Right renal cortex interstitium (tissue), 3 donors: ENCODE measurements at regions not wholly inside any gene's neighbourhood (a gene's known extent, or its start where the extent isn't known, plus 50 kb on each side); places are given as distances from the start of the nearest gene placed in this dataset.
"Not testable (repeated sequence)": the region's sequence is repeated elsewhere in the genome, so short reads cannot be mapped to it uniquely, and the experiment has no call there.

Source experiments
- DNase-seq, 3 donors: peaks; one replicate each; pipeline ENCODE4 v3.0.0-alpha.2; 2013; ENCODE audit warnings: low read depth in 3 of 3, low spot score in 2 of 3

DNA sequence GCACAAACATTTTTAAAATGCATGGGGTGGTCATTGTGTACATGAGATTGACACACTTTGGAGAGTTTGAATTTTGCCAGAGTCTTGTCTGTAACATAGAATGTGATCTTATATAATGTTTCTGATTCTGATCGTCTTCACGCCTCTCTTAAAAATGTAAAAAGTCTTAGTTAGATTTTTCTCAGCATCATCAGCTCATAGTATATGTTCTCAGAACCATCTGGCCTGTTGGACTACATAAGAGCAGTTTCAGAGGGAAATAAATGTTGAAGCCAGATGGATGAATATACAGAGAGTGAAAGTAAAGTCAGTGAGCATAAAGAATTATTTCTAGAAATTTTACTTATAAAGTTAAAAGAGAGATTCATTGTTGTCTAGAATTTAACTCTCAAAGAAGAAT is 789.9 kb upstream of the MIR17HG start:
- DNase-seq = no peak

DNA sequence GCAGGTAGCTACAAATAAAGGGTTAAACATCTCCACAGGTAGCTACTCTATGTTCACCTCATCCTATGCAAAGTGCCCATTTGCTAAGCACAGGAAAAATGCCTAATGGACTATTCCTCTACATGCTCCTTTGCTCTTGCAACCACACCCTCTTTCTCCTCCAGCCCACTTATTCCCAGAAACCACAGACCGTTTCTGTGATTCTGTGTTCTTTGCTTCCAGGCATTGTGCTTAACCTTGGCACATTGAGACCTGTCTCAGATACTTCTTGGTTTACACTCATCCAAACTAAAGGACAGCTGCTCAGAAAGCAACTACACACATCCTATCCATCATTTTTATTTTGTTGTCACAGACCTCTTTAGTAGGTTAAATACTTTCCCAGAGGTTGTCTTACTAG is 785.0 kb upstream of the MIR17HG start:
- DNase-seq = peak in 2 of 3 donors; percentile 20 to 24

DNA sequence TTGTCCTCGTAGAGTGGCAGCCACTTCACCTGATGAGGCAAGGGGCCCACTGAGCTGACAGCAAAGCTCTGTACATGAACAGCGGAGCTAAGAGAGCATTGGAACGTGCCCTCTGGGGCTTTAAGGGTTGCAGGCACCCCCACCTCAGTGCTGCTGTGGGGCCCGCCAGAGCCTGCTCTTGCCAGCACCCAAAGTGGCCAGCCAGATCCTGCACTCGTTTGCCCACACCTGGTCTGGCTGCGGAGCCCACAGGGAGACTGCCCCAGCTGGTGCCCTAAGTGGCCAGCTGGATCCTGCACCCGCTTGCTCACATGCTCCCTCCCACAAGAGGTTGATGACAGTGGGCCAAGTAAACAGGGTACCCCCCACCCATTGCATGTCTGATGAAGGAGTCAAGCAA is 783.4 kb upstream of the MIR17HG start:
- DNase-seq = no peak

DNA sequence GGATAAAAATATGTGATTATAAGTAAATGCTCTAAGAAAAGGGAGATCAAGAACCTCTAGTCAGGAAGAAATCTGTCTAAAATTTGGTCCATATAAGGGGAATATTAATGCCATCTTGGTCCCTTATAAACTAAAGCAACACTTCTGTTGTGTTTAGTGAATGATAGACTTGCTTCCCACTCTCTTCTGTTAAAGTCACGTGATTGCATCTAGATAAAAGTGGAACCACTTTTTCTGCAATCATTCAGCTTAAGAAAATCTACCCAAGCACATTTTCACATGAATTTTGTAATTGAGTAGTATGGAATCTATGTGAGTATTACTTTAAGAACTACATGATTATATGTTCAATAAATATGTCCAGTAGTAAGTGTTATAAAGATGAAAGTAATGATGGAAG is 782.9 kb upstream of the MIR17HG start:
- no peak for DNase-seq

DNA sequence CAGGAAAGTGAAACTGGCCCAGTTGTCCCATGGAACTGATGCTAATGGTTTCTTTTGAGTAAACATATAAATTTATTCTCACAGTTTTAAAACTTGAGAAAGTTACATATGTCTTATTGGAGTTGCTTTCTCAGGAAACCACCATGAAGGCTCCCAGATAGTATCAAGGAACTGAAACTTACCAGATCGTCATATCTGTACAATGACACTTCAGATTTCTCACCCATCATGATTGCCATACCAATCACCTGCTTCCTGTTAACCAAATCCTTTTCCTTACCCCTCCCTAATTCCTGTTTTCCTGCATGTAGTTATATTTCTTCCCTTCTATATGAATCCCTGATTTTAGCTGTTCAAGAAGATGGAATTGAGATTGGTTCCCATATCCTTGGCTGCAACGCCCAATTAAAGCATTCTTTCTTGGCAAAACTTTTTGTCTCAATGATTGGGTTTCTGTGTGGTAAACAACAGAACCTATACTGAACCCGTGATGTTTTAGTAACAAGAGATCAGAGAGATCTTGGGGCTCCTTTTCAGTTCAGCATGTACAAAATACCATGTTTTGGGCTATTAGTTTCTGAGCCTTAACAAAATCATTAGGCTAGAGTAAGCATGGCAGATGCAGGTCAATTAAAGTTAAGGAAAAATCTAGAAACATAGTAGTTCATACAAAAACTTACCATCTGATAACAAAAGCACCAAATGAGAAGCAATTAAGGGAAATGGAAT is 781.3 kb upstream of the MIR17HG start:
- DNase-seq = no peak

DNA sequence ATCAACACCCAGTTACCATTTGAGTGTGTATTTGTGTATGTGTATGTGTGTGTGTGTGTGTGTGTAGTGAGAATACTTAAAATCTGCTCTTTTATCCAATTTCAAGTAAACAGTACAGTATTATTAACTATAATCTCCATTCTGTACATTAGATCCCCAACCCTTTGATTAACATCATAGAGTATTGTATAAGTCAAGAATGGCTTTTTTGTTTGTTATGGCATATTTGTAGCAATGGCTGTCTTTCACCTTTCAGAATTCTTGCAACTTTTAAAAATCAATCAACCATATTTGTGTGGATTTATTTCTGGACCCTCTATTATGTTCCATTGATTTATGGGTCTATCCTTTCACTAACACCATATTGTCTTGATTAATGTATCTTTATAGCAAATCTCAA is 779.3 kb upstream of the MIR17HG start:
- DNase-seq = no peak

DNA sequence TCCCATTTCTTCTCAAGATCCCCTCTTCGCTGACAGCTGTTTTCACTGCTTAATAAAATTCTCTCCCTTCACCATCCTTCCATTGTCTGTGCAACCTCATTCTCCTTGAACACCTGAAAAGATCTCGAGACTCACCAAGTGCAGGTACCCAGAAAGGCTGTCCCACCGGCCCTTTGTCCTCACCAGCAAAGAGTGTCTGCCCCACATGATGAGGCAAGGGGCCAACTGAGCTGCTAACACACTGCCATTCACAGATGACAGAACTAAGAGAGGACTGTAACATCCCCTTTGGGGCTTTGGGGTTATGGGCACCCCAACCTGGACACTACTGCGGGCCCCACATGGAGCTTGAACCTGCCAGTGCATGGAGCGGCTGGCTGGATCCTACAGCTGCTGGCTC is 771.4 kb upstream of the MIR17HG start:
- DNase-seq = no peak

DNA sequence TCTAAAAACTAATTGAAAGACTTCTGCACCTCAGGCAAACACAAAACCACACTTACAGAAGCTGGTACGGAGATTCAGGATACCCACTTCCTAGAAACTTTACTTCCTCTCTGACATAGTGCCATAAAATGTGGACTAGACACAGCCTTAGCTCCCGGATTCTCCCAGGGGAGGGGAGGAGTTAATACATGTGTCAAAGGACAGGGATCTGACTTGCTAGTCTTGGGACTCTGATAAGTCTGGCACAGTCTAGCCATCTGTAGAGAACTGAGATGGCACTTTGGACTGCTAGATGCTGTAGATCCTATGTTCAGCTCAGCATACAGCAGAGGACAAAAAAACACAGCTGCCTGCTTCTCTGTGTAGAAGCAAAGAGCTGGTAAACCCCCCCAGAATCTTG is 769.8 kb upstream of the MIR17HG start:
- no peak for DNase-seq

DNA sequence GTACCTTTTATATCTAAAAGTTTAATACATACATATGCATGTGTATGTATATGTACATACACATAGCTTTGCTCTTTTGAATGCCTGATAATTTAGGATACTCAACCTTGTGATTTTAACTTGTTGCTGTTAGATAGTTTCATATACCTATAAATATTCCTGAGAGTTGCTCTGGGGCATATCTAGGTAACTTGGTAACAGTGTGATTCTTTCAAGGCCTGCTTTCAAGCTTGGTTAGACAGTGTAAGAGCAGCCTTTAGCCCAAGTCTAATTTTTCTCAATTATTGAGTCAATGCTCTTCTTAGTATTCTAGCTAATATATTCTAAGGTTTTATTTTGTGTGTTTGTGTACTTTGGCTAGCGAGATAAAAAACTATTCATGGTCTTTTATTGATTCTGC is 762.1 kb upstream of the MIR17HG start:
- no peak for DNase-seq

DNA sequence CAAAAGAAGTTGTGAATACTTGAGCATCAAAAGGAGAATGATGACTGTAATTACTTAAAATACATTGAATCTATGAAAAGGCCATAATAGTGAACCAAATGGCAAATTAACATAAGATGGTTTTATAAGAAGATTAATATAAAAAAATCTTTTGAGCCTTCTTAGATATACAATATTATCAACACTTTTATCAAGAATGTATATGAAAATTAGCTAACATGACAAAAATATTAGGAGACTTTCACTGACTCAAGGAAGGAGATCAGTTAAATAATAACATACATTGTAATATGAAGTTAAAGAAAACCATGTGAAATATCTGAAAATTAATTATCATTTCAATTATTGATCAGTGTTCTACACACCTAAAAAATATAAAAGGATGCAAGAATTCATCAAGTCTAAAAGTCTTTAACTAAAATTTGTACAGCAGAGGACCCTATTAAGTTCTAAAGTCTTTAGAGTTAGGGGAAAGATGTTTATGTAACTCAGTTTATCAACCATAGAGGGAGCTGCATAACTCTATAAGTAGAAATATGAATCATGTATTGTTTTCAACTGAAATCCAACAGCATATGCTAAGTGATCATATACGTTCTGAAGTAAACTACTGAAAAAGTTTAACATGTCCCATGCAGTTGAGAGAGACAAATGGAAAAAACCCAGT is 756.1 kb upstream of the MIR17HG start:
- DNase-seq = no peak

DNA sequence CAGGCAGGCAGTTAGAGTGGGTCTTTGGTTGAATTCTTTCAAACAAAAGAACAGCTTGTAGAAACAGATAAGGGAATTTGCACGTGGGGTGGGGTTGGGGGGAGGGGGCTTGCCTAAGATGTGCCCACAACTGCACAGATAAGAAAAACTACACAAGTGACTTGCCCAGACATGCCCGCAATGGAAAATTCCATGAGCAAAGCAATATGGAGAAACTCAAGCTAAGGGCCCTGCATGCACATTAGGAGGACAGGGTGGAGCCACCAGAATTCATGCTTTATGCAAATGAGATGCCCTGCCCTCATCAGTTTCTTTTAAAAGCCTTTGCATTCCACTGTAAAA is 755.6 kb upstream of the MIR17HG start:
- no peak for DNase-seq

DNA sequence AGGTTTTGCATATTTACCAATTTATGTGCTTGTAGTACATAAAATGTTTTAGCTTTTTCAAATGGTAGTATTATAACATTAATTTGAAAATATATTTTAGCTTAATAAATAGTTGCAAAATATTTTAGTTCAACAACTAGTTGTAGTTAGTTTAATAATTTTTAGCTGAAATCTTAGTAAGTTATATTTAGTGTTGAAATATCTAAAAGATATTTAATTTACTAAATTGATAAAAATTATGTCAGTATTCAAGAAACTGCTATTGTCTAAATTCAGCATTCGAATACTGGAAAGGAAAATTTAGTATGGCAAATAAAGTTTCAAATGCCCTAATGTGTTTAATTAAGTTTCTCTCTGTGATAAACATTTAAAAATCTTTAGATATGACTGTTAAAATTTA is 754.5 kb upstream of the MIR17HG start:
- DNase-seq = no peak

DNA sequence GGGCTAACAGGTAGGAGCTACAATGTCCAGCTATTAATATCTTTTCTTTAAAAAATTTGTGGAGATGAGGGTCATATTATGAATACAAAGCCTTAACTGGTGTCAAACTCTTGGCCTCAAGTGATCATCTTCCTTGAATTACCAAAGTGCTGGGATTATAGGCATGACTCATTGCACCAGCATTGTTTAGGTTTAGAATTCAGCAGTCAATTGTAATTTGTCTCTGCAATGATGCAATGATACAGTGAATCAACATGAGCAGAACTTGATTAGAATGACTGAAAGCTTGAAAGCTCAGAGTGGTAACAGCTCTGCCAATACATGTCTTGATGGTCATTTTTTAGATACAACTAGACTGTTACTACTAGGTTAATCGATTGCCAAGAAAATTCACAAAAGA is 752.8 kb upstream of the MIR17HG start:
- no peak for DNase-seq

DNA sequence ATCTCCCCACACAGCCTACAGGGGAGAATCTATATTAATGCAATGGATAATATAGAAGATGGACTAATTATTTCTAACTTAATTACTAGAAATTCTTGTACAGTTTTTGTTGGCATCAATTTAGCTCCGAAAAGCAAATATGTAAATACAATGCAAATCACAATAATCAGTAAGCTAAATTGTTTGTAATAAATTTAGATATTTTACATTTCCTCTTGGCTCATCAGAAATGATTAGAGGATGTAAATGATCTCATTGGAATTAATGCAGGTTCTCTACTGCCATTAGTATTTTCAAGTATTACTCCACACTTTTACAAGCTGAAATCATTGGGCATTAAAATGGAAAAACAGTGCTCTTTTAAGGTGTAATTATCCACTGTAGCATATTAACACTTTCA is 741.8 kb upstream of the MIR17HG start:
- DNase-seq = no peak

DNA sequence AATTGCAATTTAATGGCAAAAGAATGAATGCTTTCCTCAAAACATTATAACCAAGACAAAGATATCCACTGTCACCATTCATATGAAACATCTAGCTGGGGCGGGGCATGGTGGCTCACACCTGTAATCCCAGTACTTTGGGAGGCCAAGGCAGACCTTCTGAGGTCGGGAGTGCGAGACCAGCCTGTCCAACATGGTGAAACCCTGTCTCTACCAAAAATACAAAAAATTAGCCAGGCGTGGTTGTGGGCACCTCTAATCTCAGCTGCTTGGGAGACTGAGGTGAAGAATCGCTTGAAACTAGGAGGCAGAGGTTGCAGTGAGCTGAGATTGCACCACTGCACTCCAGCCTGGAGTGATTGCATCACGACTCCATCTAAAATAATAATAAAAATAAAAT is 740.6 kb upstream of the MIR17HG start:
- not testable (repeated sequence) for DNase-seq

DNA sequence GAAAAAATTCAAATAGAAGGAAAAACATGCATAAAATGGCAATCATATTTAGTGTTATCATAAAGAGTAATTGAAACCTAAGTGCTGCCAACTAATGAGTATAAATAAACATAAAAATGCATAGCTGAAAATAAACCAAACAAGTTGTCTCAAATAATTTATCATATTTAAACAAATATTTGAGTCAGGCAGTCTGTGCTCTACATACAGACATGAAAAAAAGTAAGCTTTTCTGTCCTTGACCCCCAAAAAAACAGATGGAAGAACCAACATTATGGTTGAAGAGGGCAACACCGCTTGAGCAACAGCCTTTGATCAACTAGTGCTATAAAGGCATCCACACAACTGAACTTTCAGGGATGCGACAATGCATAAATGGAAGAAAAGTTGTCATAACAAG is 735.1 kb upstream of the MIR17HG start:
- no peak for DNase-seq

DNA sequence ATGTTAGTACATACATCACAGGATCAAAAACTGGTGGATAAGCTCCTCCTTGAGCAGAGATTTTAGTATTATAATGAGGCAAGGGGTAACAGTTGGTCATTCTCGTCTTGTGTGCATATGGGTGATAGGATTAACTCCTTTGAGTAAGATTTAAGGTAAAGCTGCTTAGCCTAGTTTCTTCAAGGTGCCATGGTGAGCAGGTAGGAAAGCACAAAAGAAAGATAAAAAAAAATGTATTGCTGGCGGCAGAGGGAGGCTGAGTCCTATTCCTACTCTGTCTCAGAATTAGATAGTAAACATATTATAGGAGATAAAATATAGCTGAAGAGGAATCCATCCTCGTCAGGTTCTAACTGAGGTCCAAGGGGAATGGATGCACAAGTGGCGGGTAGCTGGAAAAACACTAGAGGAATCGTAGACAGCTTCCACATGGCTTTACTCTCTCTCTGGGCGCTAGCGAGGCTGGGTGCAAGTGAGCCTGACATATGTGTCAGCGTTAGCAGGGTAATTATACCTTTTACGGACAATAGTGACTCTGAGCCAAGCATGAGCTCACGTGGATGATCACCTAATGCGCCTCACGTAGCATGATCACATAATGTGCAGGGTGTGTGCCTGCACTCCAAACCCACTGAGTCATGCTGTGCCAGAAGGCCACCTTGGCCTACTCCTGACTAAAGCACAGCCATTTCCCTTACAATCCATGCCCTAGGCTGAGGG is 734.3 kb upstream of the MIR17HG start:
- no peak for DNase-seq

DNA sequence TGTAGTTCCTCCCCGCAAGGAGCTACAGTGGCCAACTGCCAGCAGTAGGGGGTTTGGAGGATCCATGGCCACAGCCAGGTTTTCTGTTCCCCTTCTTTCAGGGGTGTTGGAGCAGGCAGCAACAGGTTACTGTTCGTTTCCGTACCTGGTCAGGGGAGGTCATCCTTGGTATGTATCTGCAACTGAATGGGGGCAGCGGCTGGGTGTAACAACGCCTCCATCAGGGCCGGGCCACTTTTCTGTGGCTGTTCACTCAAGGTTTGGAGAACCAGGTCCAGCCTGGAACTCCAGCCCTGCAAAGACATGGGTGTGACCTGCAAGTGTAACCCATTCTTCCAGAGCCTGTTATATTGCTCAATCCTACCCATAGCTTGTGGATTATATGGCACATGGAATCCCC is 732.3 kb upstream of the MIR17HG start:
- no peak for DNase-seq

DNA sequence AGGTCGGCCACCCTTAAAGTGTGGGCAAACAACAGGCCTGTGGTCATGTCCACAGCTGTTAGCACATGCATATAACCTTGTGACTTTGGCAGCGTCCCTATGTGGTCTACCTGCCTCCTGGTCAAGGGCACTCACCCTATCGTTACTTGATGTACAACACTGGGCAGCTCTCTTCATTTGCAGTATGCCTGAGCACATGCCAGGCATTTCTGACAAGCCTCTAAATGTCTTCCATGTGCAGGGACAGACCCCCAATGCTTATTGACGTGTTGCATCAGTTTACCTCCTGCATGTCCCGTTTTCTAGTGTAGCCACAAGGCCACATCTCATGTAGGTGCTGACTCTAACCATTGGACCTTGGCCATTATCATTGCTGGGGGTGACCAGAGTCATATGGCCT is 731.7 kb upstream of the MIR17HG start:
- no peak for DNase-seq

DNA sequence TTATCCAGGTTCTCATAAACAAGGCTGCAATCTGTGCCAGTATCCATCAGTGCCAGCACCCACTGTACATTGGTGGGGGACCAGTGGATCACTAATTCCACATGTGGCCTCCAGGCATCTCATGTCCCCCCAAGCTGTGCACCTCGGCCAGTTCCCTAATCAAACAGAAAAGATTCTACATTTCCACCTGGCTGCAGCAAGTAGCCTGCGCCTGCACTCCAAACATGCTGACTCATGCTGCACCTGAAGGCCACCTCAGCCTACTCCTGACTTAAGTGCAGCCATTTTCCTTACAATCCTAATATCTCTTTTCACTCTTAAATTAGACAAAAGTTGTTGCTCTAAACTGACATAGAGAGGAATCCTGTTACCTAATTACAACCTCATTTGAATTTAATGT is 729.4 kb upstream of the MIR17HG start:
- no peak for DNase-seq

DNA sequence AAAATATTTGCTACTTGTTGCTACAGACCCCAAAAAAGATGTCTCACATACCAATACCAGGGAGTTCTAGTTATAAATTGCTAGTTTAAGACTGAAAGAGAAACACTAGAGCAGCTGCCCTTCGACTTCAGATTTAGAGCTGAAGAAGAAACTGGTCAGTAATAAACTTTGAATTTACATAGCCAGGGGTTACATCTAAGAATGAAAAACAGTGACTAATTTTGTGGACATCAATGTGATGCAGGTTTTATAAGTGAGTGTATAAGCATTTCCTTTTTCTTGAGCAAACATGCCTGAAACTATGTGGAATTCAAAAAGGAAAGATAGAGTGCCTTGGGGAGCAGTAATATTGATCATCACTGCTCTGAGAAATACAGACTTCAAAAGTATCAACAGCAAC is 724.9 kb upstream of the MIR17HG start:
- DNase-seq = no peak

DNA sequence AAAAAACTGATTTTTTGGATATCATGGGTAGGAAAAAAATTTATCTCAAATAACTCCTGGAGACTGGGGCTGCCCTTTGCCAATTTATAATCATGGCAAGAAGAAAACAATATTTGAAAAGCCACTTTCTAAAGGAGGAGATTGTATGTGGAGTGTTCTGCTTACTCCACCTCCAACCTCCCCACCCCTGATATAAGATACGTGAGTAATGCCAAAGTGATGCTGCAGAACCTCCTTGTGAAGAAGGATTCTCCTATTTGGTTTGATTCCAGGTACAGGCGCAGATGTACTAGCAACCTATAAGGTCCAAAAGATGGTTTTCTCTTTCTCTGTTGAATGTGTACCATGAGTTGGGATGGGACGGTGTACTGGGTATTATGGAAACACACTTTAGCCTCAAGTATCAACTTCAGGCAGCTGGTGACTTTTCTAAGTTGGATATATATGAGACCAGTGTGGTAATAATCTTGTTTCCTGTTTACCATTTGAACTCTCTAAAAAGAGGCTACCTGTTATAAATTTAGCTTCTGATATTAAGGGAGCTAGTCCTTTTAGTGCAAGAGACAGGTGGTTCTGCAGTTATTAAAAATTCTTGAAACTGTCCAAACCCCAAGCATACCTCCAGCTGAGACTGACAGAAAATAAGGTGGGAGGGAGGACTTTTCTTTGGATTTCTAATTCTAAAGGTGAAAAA is 724.0 kb upstream of the MIR17HG start:
- DNase-seq = no peak
